RPMI7951 (cell line): ENCODE measurements at regions not wholly inside any gene's neighbourhood (a gene's known extent, or its start where the extent isn't known, plus 50 kb on each side); places are given as distances from the start of the nearest gene placed in this dataset.
A peak's percentile ranks its signal among the peaks of the same experiment; 100 is the strongest.
"Not testable (repeated sequence)": the region's sequence is repeated elsewhere in the genome, so short reads cannot be mapped to it uniquely, and the experiment has no call there.

Experiments
- DNase-seq: peaks from one replicate; pipeline ENCODE4 v3.0.0-alpha.2; 2012; ENCODE audit warnings: low read depth

DNA sequence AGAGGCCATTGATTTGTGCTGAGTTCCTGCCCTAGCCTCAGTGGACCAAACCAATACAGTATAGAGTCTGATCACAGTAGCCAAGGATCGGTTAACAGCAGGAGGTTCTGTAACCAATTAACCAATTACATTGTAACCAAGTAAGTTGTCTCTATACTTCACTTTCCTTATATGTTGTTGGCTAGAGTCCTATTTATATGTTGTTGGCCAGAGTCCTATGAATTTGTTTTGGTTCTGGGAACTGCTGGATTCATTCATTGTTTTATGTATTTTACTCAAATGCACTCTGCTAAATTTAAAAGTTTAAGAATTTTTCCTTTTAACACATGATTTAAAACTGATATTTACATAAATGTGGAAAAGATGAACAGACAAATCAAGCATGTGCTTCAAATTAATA, 597.4 kb upstream of the HS3ST5 start:
- DNase-seq, result no peak

GRCh38 chr6:114939630-114940029, 596.8 kb upstream of the HS3ST5 start:
- no peak for DNase-seq

GRCh38 chr6:114936080-114936479, 593.3 kb upstream of the HS3ST5 start:
- DNase-seq, result no peak

- DNase-seq, result no peak
These were observed 591.3 kb upstream of the HS3ST5 start for GRCh38 chr6:114934079-114934478.

DNA sequence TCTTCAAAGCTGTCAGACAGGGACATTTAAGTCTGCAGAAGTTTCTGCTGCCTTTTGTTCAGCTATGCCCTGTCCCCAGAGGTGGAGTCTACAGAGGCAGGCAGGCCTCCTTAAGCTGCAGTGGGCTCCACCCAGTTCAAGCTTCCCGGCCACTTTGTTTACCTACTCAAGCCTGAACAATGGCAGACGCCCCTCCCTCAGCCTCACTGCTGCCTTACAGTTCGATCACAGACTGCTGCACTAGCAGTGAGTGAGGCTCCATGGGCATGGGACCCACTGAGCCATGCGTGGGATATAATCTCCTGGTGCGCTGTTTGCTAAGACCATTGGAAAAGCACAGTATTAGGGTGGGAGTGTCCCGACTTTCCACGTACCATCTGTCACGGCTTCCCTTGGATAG, 585.9 kb upstream of the HS3ST5 start:
- DNase-seq, result not testable (repeated sequence)

DNA sequence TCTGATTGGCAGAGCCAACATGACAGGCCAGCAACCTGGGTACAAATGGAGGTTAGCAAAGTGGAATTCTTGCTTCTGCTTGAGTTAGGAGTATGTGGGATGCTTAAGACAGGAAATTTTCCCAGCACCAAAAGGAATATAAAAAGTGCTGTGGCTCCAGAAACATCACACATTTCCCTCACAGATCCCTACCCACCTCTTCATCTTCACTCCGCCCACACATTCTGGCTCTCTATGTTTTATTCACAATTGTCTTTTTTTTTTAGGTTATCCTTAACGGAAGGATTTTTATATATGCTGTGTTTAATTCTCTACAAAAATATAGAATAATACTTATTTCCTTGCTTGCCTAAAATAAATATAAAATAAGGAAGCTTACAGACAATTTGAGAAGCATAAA, 563.3 kb upstream of the HS3ST5 start:
- no peak for DNase-seq

GRCh38 chr6:114897536-114897935, 554.7 kb upstream of the HS3ST5 start:
- DNase-seq, result no peak

DNA sequence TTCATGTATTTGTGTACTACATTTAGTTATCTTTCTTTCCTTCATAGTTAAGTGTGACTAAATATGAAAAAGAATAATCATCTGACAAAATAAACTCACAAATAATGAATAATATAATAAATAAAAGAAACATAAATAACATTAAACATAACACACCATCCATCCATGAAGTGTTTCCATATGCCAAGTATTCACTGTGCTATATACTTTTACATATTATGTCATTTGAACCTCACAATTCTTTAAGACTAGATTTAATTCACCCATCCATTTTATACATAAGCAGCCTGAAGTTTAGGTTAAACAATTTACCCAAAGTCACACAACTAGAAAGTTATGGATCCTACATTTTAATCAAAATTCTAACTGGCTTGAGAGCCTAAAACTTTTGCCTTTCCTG, 549.4 kb upstream of the HS3ST5 start:
- DNase-seq, result no peak

DNA sequence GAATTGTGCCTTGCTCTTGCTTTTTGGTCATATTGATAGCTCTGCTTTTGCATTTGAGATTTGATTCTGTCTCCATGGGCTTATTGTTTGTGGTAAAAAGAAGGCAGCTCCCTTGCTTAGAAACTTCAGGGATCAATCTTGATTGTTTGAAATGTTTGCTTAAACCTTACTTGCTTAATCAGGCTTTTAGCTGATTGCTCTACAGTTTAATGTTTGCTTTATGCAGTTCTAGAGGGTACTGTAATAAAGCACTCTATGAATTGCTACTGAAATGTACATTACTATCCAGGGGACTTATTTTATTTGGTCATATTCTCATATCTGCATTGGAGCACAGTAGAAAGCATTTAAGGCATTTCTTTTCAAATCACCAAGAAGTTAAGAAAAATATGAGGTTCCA, 545.4 kb upstream of the HS3ST5 start:
- no peak for DNase-seq

DNA sequence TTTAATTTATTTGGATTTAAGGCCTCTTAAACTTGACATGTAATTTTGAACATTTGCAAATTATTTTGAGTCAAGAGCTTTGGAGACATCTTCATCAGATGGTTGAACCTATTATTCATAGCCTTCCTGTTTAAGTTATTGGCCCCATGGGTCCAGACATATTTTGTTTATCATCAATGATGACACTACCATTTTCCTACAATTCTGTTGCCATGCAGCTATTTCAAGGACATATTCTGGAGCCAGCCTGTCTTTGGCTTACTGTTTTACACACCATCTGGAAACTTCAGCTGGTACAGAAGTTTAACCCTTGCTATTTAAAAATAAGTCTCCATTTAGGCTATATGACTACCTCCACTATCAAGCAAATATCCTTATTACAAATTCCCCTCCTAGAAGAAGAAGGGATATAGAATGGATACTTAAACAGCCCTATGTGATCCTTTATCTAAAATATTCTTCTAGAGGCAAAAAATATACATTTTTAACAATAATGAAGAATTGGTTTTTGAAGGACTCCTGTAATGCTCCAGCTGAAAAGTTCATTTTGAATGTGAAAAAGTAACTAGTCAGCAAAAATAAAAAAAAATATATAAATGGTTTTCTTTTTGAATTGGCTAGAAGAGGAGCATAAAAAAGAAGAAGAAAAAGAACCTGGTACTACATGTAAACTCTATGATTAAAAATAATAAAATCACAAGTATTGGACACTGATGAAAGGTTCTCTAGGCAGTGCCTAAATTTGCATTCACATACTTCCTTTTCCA, 544.0 kb upstream of the HS3ST5 start:
- DNase-seq, result no peak

DNA sequence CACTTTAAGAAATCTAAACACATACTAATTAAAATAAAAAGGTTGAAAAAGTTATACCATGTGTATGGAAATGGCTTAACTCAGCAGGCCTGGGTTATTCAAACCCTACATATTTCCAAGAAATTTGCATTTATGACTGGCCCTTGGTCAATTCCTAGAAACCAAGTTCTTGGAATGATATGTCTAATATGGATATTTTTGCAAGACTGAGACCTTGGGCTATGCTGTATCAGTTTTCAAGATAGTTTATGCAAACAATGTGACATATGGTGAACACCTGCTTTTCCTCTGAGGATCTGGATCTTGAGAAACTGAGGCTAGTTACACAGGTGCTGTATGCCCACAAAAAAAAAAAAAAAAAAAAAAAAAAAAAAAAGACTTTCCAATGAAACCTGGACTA, 536.9 kb upstream of the HS3ST5 start:
- no peak for DNase-seq

- DNase-seq, result no peak
These were observed 535.3 kb upstream of the HS3ST5 start for GRCh38 chr6:114878091-114878490.

DNA sequence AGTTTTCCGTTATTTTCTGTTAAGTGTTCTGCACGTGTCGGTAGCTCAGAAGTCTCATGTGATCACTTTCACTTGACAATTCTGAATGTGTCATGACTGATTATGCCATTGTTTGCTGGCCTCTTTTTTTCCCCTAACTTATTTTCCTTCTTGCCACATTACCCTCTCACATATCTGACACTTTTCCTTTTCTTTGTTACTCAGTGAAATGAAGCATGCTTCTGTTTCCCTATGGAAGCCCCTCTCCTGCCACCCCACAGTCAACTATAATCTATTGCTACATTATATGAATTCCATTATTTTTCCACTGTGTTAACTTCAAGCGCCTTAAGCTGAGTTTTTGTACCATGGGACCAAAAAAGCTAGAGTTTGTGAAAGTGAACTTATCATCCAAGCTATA, 531.6 kb upstream of the HS3ST5 start:
- no peak for DNase-seq

DNA sequence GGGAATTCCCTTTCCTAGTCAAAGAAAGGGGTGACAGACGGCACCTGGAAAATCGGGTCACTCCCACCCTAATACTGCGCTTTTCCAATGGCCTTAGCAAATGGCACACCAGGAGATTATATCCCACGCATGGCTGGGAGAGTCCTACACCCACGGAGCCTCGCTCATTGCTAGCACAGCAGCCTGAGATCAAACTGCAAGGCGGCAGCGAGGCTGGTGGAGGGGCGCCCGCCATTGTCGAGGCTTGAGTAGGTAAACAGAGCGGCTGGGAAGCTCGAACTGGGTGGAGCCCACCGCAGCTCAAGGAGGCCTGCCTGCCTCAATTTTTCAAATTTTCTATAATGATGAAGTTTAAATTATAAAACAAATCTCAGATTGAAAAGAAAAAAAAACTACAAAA, 522.7 kb upstream of the HS3ST5 start:
- not testable (repeated sequence) for DNase-seq

GRCh38 chr6:114863610-114864009, 520.8 kb upstream of the HS3ST5 start:
- DNase-seq, result no peak

GRCh38 chr6:114862819-114863218, 520.0 kb upstream of the HS3ST5 start:
- DNase-seq, result peak; percentile 7

- DNase-seq, result no peak
These were observed 519.2 kb upstream of the HS3ST5 start for GRCh38 chr6:114862064-114862463.

- DNase-seq, result no peak
These were observed 501.5 kb upstream of the HS3ST5 start for GRCh38 chr6:114844359-114844758.

DNA sequence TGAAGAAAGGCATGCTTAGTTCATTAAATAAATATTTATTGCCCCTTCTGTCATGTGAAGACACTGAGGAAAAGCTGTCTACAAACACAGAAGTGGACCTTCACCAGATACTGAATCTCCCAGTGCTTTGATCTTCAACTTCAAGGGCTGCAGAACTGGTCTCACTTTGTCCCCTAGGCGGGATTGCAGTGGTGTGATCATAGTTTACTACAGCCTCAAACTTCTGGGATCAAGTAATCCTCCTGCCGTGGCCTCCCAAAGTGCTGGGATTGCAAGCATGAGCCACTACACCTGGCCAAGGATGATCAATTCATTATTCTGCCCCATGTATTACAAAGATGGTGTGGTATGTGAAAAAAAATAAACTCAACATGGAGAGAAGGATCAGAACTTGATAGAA, 496.2 kb upstream of the HS3ST5 start:
- DNase-seq, result no peak

DNA sequence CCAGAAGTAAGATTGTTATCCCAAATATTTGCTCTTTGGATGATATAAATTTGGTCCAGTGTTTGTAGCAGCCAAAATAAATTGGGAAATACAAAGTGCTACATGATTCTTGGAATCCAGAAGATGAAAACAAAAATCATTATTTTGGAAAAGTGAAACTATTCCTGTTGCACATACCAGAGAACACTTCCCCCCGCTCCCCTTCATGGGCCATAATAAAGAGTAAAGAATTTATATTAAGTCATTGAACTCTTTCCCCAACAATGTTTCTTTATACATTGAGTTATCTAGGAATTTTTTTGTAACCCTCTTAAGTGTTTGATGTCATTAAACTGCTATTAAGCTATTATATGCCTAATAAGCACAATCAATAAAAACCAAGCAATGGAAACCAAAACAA, 490.4 kb upstream of the HS3ST5 start:
- no peak for DNase-seq

DNA sequence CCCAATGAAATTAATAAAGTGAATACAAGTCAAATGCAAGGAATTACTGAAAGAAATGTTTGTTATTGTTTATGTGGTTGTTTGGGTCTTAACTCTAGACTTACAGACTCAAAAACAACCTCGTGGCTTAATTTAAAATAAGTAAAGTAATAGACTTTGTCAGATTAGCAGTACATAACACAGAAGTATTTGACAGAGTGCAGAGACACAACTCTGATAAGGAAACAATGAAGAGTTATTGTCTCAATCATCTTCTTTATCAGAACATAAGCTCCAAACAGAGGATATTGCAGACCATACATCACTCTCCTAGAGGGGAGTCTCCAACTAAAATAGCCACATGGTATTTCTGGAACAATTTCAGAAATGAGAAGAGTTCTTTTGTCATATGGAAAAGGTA, 487.7 kb upstream of the HS3ST5 start:
- DNase-seq, result no peak

GRCh38 chr6:114827135-114827534, 484.3 kb upstream of the HS3ST5 start:
- DNase-seq, result no peak

- DNase-seq, result no peak
These were observed 481.6 kb upstream of the HS3ST5 start for GRCh38 chr6:114824409-114824808.

DNA sequence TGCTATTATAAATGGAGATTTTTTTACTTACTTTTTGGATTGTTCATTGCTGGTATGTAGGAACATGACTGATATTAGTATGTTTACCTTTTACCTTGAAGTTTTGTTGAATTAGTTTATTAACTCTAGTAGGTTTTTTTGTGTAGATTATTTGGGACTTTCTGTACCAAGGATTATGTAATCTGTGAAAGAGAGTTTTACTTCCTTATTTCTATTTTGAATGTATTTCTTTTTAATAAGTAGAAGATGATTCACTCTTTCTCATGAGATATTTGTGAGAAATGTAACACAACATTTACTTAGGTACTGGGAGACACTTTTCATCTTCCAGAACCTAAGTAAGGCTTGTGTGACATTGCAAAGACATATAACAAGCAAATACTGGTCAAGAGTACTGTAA, 473.9 kb upstream of the HS3ST5 start:
- DNase-seq, result no peak
